PC-3 (cell line): ENCODE measurements at regions not wholly inside any gene's neighbourhood (a gene's known extent, or its start where the extent isn't known, plus 50 kb on each side); places are given as distances from the start of the nearest gene placed in this dataset.

Source experiments
- ATAC-seq: fragments of 200-7000 bp; cut with Tn5 transposase; 2 replicates; pipeline ENCODE4 v1.9.1; 2020; ENCODE audit warnings: mild to moderate bottlenecking, moderate library complexity
- BruUV-seq: library from RNA; stranded (reverse); fragments of 400-500 nt; replicated peaks from 2 replicates; lab custom pipeline; 2021; lab: Mats Ljungman, UMichigan
- CTCF ChIA-PET: fragments of 300-600 bp; sonication (Branson Sonifier 250); formaldehyde crosslinking; loops from one replicate; lab custom pipeline; 2022; ENCODE audit warnings: antibody characterized with exemption; lab: Charles Lee
- POLR2A ChIA-PET: fragments of 300-600 bp; sonication (Branson Sonifier 250); formaldehyde crosslinking; loops from one replicate; lab custom pipeline; 2022; ENCODE audit warnings: antibody characterized with exemption; ENCODE audit not compliant: unreplicated experiment; lab: Charles Lee
- DNase-seq: peaks from one replicate; pipeline ENCODE4 v3.0.0-alpha.2; 2015
- H2AFZ ChIP-seq: fragments of 300-600 bp; sonication (generic); 2 replicates; pipeline ENCODE4 v1.6.0; 2016; ENCODE audit warnings: antibody characterized with exemption, low read length
- H3F3A ChIP-seq: fragments of 300-600 bp; sonication (generic); one replicate; pipeline ENCODE4 v1.6.0; 2017; ENCODE audit warnings: antibody characterized with exemption, low read length, control low read depth, mild to moderate bottlenecking; ENCODE audit not compliant: unreplicated experiment
- H3K27ac ChIP-seq: fragments of 300-600 bp; sonication (generic); 2 replicates; pipeline ENCODE4 v1.5.1; 2016; ENCODE audit warnings: mild to moderate bottlenecking, low read length
- H3K27me3 ChIP-seq: fragments of 300-600 bp; sonication (generic); 2 replicates; pipeline ENCODE4 v1.6.1; 2016; ENCODE audit warnings: low read length, mixed read lengths
- H3K36me3 ChIP-seq: fragments of 300-600 bp; sonication (generic); 2 replicates; pipeline ENCODE4 v1.6.1; 2016; ENCODE audit warnings: low read depth, mixed run types, low read length, mixed read lengths
- H3K4me1 ChIP-seq: fragments of 300-600 bp; sonication (generic); 2 replicates; pipeline ENCODE4 v1.5.1; 2016; ENCODE audit warnings: low read length; ENCODE audit not compliant: insufficient read depth
- H3K4me2 ChIP-seq: fragments of 300-600 bp; sonication (generic); 2 replicates; pipeline ENCODE4 v1.6.0; 2016; ENCODE audit warnings: low read length
- H3K4me3 ChIP-seq: fragments of 300-600 bp; sonication (generic); 2 replicates; pipeline ENCODE4 v1.5.1; 2016; ENCODE audit warnings: mild to moderate bottlenecking, low read length, mixed read lengths
- H3K79me2 ChIP-seq: fragments of 300-600 bp; sonication (generic); 2 replicates; pipeline ENCODE4 v1.6.1; 2017; ENCODE audit warnings: low read length, mixed read lengths
- H3K9ac ChIP-seq: fragments of 300-600 bp; sonication (generic); 2 replicates; pipeline ENCODE4 v1.6.0; 2016; ENCODE audit warnings: mild to moderate bottlenecking, low read length
- H3K9me2 ChIP-seq: fragments of 300-600 bp; sonication (generic); replicated peaks from 2 replicates; pipeline ENCODE4 v1.6.1; 2016; ENCODE audit warnings: mixed run types, low read length, mixed read lengths
- H3K9me3 ChIP-seq: fragments of 300-600 bp; sonication (generic); 2 replicates; pipeline ENCODE4 v1.6.1; 2016; ENCODE audit warnings: low read length, mixed read lengths
- H4K20me1 ChIP-seq: fragments of 300-600 bp; sonication (generic); 2 replicates; pipeline ENCODE4 v1.6.1; 2016; ENCODE audit warnings: low read length, mixed read lengths
- EZH2 ChIP-seq: fragments of 300-600 bp; sonication (generic); IDR thresholded peaks from one replicate; pipeline ENCODE4 v1.6.1; 2017; ENCODE audit warnings: antibody characterized with exemption, mild to moderate bottlenecking, low read length; ENCODE audit not compliant: unreplicated experiment
- EZH2phosphoT487 ChIP-seq: fragments of 300-600 bp; sonication (generic); IDR thresholded peaks from 2 replicates; pipeline ENCODE4 v1.6.1; 2018; ENCODE audit warnings: mild to moderate bottlenecking, antibody characterized with exemption, low read length, borderline replicate concordance
- intact Hi-C: fragments of 100-400 bp; cut with micrococcal nuclease; formaldehyde crosslinking; loops from 2 replicates; pipeline ENCODE4 v1.9.0; 2023
- TF ChIP-seq, protein P1 (sequence below): fragments of 300-600 bp; sonication (generic); conservative IDR thresholded peaks from 2 replicates; pipeline ENCODE4 v1.5.1; 2017; ENCODE audit warnings: antibody characterized with exemption, low read depth, mild to moderate bottlenecking, low read length

- Histone ChIP-seq H3K9ac (no peak overlapping the region), H3K4me2 (no peak overlapping the region), H3K4me3 (no peak overlapping the region), H3K27ac (no peak overlapping the region), H4K20me1 (no peaks in the 10 kb centered on the region), H3K27me3 (no peaks in the 10 kb centered on the region), H3K9me3 (no peaks in the 10 kb centered on the region), H3K36me3 (no peaks in the 10 kb centered on the region), H3K79me2 (no peaks in the 10 kb centered on the region), H2AFZ (no peak overlapping the region), H3K4me1 (no peaks in the 10 kb centered on the region), H3F3A (no peaks in the 10 kb centered on the region), H3K9me2 (no peaks in the 10 kb centered on the region)
- BruUV-seq: no TSS peak
- ChIA-PET POLR2A (no interaction called here), CTCF (no interaction called here)
- TF ChIP-seq EZH2phosphoT487 (no peak), EZH2 (no peak)
- TF ChIP-seq, protein P1, sequence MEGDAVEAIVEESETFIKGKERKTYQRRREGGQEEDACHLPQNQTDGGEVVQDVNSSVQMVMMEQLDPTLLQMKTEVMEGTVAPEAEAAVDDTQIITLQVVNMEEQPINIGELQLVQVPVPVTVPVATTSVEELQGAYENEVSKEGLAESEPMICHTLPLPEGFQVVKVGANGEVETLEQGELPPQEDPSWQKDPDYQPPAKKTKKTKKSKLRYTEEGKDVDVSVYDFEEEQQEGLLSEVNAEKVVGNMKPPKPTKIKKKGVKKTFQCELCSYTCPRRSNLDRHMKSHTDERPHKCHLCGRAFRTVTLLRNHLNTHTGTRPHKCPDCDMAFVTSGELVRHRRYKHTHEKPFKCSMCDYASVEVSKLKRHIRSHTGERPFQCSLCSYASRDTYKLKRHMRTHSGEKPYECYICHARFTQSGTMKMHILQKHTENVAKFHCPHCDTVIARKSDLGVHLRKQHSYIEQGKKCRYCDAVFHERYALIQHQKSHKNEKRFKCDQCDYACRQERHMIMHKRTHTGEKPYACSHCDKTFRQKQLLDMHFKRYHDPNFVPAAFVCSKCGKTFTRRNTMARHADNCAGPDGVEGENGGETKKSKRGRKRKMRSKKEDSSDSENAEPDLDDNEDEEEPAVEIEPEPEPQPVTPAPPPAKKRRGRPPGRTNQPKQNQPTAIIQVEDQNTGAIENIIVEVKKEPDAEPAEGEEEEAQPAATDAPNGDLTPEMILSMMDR: no peak
- DNase-seq: no peak
- no peak for ATAC-seq
- intact Hi-C loops: no loop called here
These were observed 217.0 kb upstream of the C2CD4B start for GRCh38 chr15:62382046-62382445.

GRCh38 chr15:62389885-62390790, 225.1 kb upstream of the C2CD4B start, which contains the start of gene TLN2:
TSS of gene TLN2 (plus strand) at chr15:62390550.
- Histone ChIP-seq H3K36me3 (no peaks in the 10 kb centered on the region), H2AFZ (peak within 1 kb of the TSS; percentile 98), H3F3A (no peaks in the 10 kb centered on the region), H3K9me3 (no peaks in the 10 kb centered on the region), H3K27ac (peak within 1 kb of the TSS; percentile 29; the same call in 1 of the 2 replicates), H3K9ac (peak within 1 kb of the TSS; percentile 98), H3K27me3 (no peaks in the 10 kb centered on the region), H4K20me1 (no peaks in the 10 kb centered on the region), H3K4me2 (peak within 1 kb of the TSS; percentile 98), H3K79me2 (peaks cover 7% of the 10 kb centered on the region), H3K4me3 (peak within 1 kb of the TSS; percentile 99), H3K9me2 (no peaks in the 10 kb centered on the region), H3K4me1 (peaks cover 16% of the 10 kb centered on the region)
- ATAC-seq: peak; percentile 63
- peak; percentile 70 for DNase-seq
- POLR2A ChIA-PET: no interaction called here
- TF ChIP-seq, protein P1: no peak
- TF ChIP-seq EZH2 (no peak), EZH2phosphoT487 (no peak)
- BruUV-seq: TSS peak; percentile 76
- CTCF ChIA-PET: no interaction called here
- intact Hi-C loops: loop anchor here (1.0 to 10.0 kb wide), 4 partner anchors 67 to 315 kb away; no protein-coding TSS in a partner anchor
